Uterus (tissue), 2 donors: ENCODE measurements at regions not wholly inside any gene's neighbourhood (a gene's known extent, or its start where the extent isn't known, plus 50 kb on each side); places are given as distances from the start of the nearest gene placed in this dataset.
"Not testable (repeated sequence)": the region's sequence is repeated elsewhere in the genome, so short reads cannot be mapped to it uniquely, and the experiment has no call there.

Source experiments
- POLR2A ChIP-seq, 2 donors: fragments of 450-650 bp; IDR thresholded peaks; one replicate each; pipeline ENCODE4 v1.6.1; 2016; ENCODE audit warnings: antibody characterized with exemption in 2 of 2, mild to moderate bottlenecking in 1 of 2, moderate library complexity in 1 of 2
- TF ChIP-seq, protein P1 (sequence below), 4 experiments: fragments of 200-600 bp in 2 of 4; fragments of 450-650 bp in 2 of 4; sonication (generic) in 2 of 4; IDR thresholded peaks; one replicate each; pipeline ENCODE4 v1.5.1; 2016 to 2019; ENCODE audit warnings: antibody characterized with exemption in 4 of 4, mild to moderate bottlenecking in 2 of 4, moderate library complexity in 1 of 4

DNA sequence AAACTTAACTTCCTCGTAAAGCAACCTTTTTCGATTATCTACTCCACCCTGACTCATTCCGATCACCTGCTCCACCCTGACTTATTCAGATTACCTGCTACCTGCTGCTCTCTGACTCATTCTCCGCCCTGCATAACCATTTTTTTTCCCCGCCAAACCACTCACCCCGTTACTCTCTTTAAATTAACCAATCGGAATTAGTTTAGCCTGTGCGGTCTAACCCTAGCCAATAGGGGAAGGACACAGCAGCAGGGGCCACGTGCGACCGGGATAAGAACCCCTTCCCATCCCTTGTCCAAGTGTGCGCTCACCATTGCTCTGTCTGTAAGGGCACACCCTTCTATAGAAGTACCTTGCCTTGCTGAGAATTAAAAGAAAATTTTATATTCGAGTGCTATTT is 75.5 kb upstream of the UBASH3B start:
- TF ChIP-seq, protein P1, sequence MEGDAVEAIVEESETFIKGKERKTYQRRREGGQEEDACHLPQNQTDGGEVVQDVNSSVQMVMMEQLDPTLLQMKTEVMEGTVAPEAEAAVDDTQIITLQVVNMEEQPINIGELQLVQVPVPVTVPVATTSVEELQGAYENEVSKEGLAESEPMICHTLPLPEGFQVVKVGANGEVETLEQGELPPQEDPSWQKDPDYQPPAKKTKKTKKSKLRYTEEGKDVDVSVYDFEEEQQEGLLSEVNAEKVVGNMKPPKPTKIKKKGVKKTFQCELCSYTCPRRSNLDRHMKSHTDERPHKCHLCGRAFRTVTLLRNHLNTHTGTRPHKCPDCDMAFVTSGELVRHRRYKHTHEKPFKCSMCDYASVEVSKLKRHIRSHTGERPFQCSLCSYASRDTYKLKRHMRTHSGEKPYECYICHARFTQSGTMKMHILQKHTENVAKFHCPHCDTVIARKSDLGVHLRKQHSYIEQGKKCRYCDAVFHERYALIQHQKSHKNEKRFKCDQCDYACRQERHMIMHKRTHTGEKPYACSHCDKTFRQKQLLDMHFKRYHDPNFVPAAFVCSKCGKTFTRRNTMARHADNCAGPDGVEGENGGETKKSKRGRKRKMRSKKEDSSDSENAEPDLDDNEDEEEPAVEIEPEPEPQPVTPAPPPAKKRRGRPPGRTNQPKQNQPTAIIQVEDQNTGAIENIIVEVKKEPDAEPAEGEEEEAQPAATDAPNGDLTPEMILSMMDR (IDR thresholded peaks at IDR 0.05): not testable (repeated sequence)
- TF ChIP-seq POLR2A (IDR thresholded peaks at IDR 0.05): not testable (repeated sequence)
